ENCODE measurements at regions not wholly inside any gene's neighbourhood (a gene's known extent, or its start where the extent isn't known, plus 50 kb on each side); places are given as distances from the start of the nearest gene placed in this dataset.
A peak's percentile ranks its signal among the peaks of the same experiment; 100 is the strongest.

DNA sequence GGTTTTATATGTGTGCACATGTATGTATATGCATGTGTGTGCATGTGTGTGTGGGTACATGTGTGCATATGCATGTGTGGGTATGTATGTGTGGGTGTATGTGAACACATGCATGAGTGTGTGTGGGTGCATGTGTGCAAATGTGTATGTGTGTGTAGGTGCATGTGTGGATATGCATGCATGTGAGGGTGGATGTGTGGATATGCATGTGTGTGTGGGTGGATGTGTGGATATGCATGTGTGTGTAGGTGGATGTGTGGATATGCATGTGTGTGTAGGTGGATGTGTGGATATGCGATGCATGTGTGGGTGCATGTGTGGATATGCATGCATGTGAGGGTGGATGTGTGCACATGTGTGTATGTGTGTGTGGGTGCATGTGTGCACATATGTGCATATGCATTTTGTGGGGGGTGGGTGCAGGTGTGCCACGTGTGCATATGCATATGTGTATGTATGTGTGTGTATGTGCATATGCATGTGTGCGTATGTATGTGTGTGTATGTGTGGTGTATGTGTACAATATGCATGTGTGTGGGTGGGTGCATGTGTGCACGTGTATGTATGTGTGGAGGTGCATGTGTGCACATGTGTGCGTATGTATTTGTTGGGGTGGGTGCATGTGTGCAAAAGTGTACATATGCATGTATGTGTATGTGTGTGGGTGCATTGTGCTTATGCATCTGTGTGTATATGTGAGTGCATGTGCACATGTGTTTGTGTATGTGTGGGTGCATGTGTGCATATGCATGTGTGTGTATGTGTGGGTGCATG is 144.2 kb downstream of the GAS1 start:
- H3K4me3 ChIP-seq (ENCODE audit: control insufficient read depth, low read depth, low read length), result no peak overlapping the region
- DNase-seq (ENCODE audit: low read depth), result no peak
- TF ChIP-seq, protein P1, sequence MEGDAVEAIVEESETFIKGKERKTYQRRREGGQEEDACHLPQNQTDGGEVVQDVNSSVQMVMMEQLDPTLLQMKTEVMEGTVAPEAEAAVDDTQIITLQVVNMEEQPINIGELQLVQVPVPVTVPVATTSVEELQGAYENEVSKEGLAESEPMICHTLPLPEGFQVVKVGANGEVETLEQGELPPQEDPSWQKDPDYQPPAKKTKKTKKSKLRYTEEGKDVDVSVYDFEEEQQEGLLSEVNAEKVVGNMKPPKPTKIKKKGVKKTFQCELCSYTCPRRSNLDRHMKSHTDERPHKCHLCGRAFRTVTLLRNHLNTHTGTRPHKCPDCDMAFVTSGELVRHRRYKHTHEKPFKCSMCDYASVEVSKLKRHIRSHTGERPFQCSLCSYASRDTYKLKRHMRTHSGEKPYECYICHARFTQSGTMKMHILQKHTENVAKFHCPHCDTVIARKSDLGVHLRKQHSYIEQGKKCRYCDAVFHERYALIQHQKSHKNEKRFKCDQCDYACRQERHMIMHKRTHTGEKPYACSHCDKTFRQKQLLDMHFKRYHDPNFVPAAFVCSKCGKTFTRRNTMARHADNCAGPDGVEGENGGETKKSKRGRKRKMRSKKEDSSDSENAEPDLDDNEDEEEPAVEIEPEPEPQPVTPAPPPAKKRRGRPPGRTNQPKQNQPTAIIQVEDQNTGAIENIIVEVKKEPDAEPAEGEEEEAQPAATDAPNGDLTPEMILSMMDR (IDR thresholded peaks at IDR 0.05; ENCODE audit: control insufficient read depth, insufficient read depth, low read depth, low read length, missing control alignments), result no peak

DNA sequence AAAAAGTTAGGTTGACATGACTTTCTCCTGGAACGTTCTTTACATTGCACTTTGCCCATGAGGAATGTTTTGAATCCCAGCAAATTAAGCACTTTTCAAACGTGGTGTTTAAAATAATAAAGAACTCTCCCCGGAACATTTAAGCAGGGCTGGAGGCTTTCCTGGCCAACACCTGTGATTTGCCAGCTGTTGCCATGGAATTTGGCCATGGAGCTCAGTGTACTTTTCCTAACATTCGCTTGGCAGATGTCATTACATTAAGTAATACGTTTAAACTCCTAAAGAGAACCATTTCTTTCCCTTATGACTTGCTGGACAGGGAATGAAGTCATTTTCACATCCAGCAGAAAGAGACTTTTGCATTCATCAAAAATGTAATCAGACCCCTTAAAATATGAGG is 146.1 kb downstream of the GAS1 start:
- TF ChIP-seq, protein P1 (IDR thresholded peaks at IDR 0.05; ENCODE audit: control insufficient read depth, insufficient read depth, low read depth, low read length, missing control alignments), result no peak
- DNase-seq (ENCODE audit: low read depth), result no peak
- H3K4me3 ChIP-seq (ENCODE audit: control insufficient read depth, low read depth, low read length), result no peak overlapping the region

DNA sequence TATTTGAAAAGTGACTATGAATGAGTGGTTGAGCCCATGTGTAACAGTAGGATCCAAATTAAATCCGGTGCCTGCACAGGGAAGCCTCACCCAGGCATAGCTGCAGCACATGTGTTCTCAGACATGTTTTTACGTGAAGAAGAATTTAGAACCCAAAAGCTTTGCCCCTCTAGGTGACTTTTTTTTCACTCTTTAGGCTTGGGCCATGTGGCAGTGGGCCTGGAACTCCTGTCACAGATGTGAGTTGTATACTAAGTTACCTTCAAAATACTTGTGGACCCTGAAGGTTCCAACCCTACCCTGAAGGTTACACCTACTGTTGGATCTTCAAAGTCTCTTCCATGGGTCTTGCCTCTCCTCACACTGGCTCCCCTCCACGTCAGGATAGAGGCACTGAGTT is 146.6 kb downstream of the GAS1 start:
- TF ChIP-seq, protein P1 (IDR thresholded peaks at IDR 0.05; ENCODE audit: control insufficient read depth, insufficient read depth, low read depth, low read length, missing control alignments), result no peak
- no peak overlapping the region for H3K4me3 ChIP-seq (ENCODE audit: control insufficient read depth, low read depth, low read length)
- no peak for DNase-seq (ENCODE audit: low read depth)

DNA sequence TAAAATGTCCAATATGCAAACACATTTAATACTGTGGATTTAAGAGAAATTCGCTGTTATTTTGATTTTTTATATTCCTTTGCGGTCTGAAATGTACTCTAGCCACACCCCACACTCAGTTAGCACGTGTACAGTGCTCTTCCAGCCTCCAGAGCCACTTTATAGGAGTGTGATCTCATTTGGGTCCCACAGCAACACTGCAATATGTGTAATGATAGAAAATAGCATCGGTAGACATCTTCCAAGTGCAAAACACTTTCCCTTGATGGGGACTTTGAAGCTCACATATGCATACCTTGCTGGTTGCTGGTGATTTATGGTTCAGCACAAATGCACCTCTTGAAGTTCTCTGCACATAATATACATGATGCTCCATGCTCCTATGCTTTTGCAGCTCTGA is 148.3 kb downstream of the GAS1 start:
- TF ChIP-seq, protein P1 (IDR thresholded peaks at IDR 0.05; ENCODE audit: control insufficient read depth, insufficient read depth, low read depth, low read length, missing control alignments), result no peak
- no peak overlapping the region for H3K4me3 ChIP-seq (ENCODE audit: control insufficient read depth, low read depth, low read length)
- no peak for DNase-seq (ENCODE audit: low read depth)

DNA sequence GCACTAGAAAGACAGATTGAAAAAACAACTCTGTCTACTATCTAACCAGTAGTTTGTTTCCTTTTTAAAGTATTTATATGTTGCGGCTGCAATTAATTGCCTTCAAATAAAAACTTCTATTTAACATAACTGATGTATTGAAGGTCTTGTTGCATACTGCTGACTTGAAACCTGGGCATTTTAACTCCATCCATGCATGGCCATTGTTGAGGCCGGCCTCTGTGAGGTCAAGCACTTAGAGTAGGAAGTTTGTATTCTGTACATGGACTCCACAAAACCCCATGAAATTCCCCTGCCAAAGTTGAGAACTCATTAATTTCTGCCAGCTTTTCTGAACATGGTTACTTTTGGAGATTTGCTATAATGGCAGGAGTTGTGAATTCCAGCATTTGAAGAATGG is 150.6 kb downstream of the GAS1 start:
- TF ChIP-seq, protein P1 (IDR thresholded peaks at IDR 0.05; ENCODE audit: control insufficient read depth, insufficient read depth, low read depth, low read length, missing control alignments), result no peak
- H3K4me3 ChIP-seq (ENCODE audit: control insufficient read depth, low read depth, low read length), result no peak overlapping the region
- DNase-seq (ENCODE audit: low read depth), result no peak

DNA sequence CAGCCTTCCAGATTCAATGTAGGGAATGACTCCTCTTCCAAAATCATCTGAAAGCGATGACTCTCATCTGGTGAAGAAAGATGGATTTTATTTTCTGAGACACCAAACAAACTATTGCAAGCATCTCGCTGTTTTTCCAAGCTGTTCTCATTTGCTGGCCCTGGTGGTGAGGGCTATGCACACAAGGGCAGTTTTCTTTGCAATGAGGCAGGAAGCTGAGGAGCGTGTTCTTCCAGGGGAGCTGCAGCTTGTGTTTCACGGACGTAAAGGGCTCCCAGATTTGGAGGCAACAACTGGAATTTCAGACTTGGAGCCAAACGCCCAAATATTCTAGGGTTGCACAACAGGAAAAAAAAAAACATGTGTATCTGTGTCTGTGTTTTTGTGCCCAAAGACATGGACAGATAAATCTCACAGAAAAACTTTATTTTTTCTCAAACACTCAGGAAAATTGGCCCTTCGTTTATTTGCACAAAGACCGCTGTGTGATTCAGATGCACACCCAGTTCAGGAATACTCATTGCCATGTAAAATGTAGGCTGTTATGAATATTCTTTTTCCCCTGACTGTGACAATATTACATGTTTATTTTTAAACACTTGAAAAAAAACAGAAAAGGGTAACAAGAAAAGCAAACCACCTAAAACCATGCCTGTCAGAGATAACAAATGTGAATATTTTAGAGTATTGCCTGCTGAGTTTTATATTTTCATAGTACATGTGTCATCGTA is 151.3 kb downstream of the GAS1 start:
- peak; percentile 87 for DNase-seq (ENCODE audit: low read depth)
- TF ChIP-seq, protein P1 (IDR thresholded peaks at IDR 0.05; ENCODE audit: control insufficient read depth, insufficient read depth, low read depth, low read length, missing control alignments), result peak; percentile 51
- no peak overlapping the region for H3K4me3 ChIP-seq (ENCODE audit: control insufficient read depth, low read depth, low read length)

Data from AG09309 (cell line).